NB4 (cell line): ENCODE measurements at regions not wholly inside any gene's neighbourhood (a gene's known extent, or its start where the extent isn't known, plus 50 kb on each side); places are given as distances from the start of the nearest gene placed in this dataset.

Experiments
- CTCF ChIP-seq: IDR thresholded peaks from one replicate; pipeline ENCODE4 v1.5.1; 2012; ENCODE audit warnings: low read depth, low read length
- MAX ChIP-seq: IDR thresholded peaks from 2 replicates; pipeline ENCODE4 v1.6.1; 2011; ENCODE audit warnings: low read depth, low read length
- MYC ChIP-seq: IDR thresholded peaks from 2 replicates; pipeline ENCODE4 v1.6.1; 2011; ENCODE audit warnings: low read depth, low read length
- POLR2A ChIP-seq: IDR thresholded peaks from 2 replicates; pipeline ENCODE4 v1.6.1; 2011; ENCODE audit warnings: mild to moderate bottlenecking; ENCODE audit not compliant: insufficient read length; ENCODE audit errors: extremely low read depth

GRCh38 chr5:97906135-97906534, 723.1 kb upstream of the RIOK2 start:
- TF ChIP-seq POLR2A (no peak), CTCF (no peak), MAX (no peak), MYC (no peak)
